H1 (cell line): ENCODE measurements at regions not wholly inside any gene's neighbourhood (a gene's known extent, or its start where the extent isn't known, plus 50 kb on each side); places are given as distances from the start of the nearest gene placed in this dataset.
A peak's percentile ranks its signal among the peaks of the same experiment; 100 is the strongest.

Experiments
- CTCF ChIA-PET: fragments of 300-600 bp; sonication (Branson Sonifier 250); formaldehyde crosslinking; loops from one replicate; lab custom pipeline; 2021; ENCODE audit not compliant: partially characterized antibody; lab: Charles Lee
- POLR2A ChIA-PET: fragments of 300-600 bp; sonication (Branson Sonifier 250); formaldehyde crosslinking; loops from one replicate; lab custom pipeline; 2021; ENCODE audit warnings: inconsistent platforms; ENCODE audit not compliant: partially characterized antibody; lab: Charles Lee
- DNase-seq, 2 experiments: peaks; one replicate each; pipeline versions ENCODE4 v3.0.0 to v3.0.0-alpha.2; 2010 to 2022; ENCODE audit warnings: low spot score in 2 of 2, low read depth in 1 of 2, mixed read lengths in 1 of 2
- FAIRE-seq: peaks from 2 replicates; lab custom pipeline; 2011; peaks lifted over from hg19 to GRCh38; lab: Jason Lieb, UNC
- H2AFZ ChIP-seq: 2 replicates; pipeline ENCODE4 v1.8.1; 2012; ENCODE audit warnings: low read length, inconsistent platforms
- H2AK5ac ChIP-seq: 2 replicates; pipeline ENCODE4 v1.6.1; 2013; ENCODE audit warnings: low read depth, low read length
- H2BK120ac ChIP-seq: replicated peaks from 2 replicates; pipeline ENCODE3; 2013; ENCODE audit warnings: low read depth, low read length, inconsistent platforms
- H2BK12ac ChIP-seq: 2 replicates; pipeline ENCODE4 v1.6.1; 2013; ENCODE audit warnings: low read depth, low read length
- H2BK15ac ChIP-seq: 2 replicates; pipeline ENCODE4 v1.6.1; 2013; ENCODE audit warnings: low read length
- H2BK20ac ChIP-seq: 2 replicates; pipeline ENCODE4 v1.6.1; 2013; ENCODE audit warnings: low read length
- H2BK5ac ChIP-seq: 2 replicates; pipeline ENCODE4 v1.6.1; 2013; ENCODE audit warnings: low read depth, low read length
- H3K14ac ChIP-seq: 2 replicates; pipeline ENCODE4 v1.6.1; 2013; ENCODE audit warnings: inconsistent platforms; ENCODE audit not compliant: insufficient read length
- H3K18ac ChIP-seq: 2 replicates; pipeline ENCODE4 v1.6.1; 2013; ENCODE audit warnings: low read length; ENCODE audit errors: extremely low read depth
- H3K23ac ChIP-seq: 2 replicates; pipeline ENCODE4 v1.6.1; 2013; ENCODE audit warnings: inconsistent platforms; ENCODE audit not compliant: insufficient read length
- H3K23me2 ChIP-seq: 2 replicates; pipeline ENCODE4 v1.6.1; 2013; ENCODE audit warnings: low read depth, low read length
- H3K27ac ChIP-seq: 2 replicates; pipeline ENCODE4 v1.6.1; 2011; ENCODE audit warnings: low read depth, low read length, inconsistent platforms
- H3K27me3 ChIP-seq, 4 experiments: replicated peaks in 1 of 4; 1 replicate in 1 of 4; 2 replicates in 3 of 4; pipeline versions ENCODE4 v1.6.1 to v1.8.1; 2011 to 2013; ENCODE audit warnings: low read length in 3 of 4, mild to moderate bottlenecking in 3 of 4, inconsistent platforms in 2 of 4, mixed read lengths in 2 of 4, moderate library complexity in 1 of 4; ENCODE audit not compliant: control insufficient read depth in 3 of 4, insufficient read depth in 3 of 4; ENCODE audit errors: extremely low read depth in 1 of 4
- H3K36me3 ChIP-seq, 4 experiments: 2 replicates each; pipeline versions ENCODE4 v1.6.1 to v1.8.1; 2011 to 2013; ENCODE audit warnings: mild to moderate bottlenecking in 4 of 4, low read length in 3 of 4, moderate library complexity in 2 of 4, control low read depth in 1 of 4, inconsistent platforms in 1 of 4; ENCODE audit not compliant: insufficient read depth in 4 of 4, control insufficient read depth in 2 of 4
- H3K4ac ChIP-seq: replicated peaks from 2 replicates; pipeline ENCODE3; 2013; ENCODE audit warnings: low read length, low read depth, mixed read lengths, inconsistent platforms; ENCODE audit not compliant: insufficient read length
- H3K4me1 ChIP-seq, 4 experiments: replicated peaks in 1 of 4; 1 replicate in 1 of 4; 2 replicates in 3 of 4; pipeline versions ENCODE4 v1.6.1 to v1.8.1; 2011 to 2013; ENCODE audit warnings: low read length in 3 of 4, inconsistent platforms in 2 of 4, mixed read lengths in 1 of 4; ENCODE audit not compliant: insufficient read depth in 4 of 4, control insufficient read depth in 3 of 4
- H3K4me2 ChIP-seq, 2 experiments: 2 replicates each; pipeline versions ENCODE4 v1.6.1 to v1.8.1; 2011 to 2013; ENCODE audit warnings: low read depth in 2 of 2, low read length in 2 of 2, control low read depth in 1 of 2, inconsistent platforms in 1 of 2, mild to moderate bottlenecking in 1 of 2; ENCODE audit not compliant: insufficient read depth in 1 of 2
- H3K4me3 ChIP-seq, 4 experiments: fragments of 200-600, 300-600 bp in 1 of 4; sonication (generic), shearing (Covaris generic), sonication (Bioruptor Twin) in 1 of 4; 2 replicates each; pipeline versions ENCODE4 v1.5.1 to v1.8.1; 2011 to 2016; ENCODE audit warnings: low read length in 4 of 4, low read depth in 3 of 4, control low read depth in 2 of 4, inconsistent platforms in 2 of 4, mild to moderate bottlenecking in 2 of 4, mixed read lengths in 1 of 4, moderate library complexity in 1 of 4; ENCODE audit not compliant: insufficient read depth in 2 of 4; ENCODE audit errors: extremely low read depth in 1 of 4
- H3K56ac ChIP-seq: replicated peaks from 2 replicates; pipeline ENCODE3; 2013; ENCODE audit warnings: low read depth, mild to moderate bottlenecking, mixed read lengths, low read length, inconsistent platforms; ENCODE audit not compliant: insufficient read length
- H3K79me1 ChIP-seq: 2 replicates; pipeline ENCODE4 v1.6.1; 2013; ENCODE audit warnings: low read depth, low read length, control low read depth
- H3K79me2 ChIP-seq, 2 experiments: 2 replicates each; pipeline versions ENCODE4 v1.6.1 to v1.8.1; 2012 to 2013; ENCODE audit warnings: low read length in 2 of 2, mild to moderate bottlenecking in 2 of 2, inconsistent platforms in 1 of 2; ENCODE audit not compliant: insufficient read depth in 2 of 2, control insufficient read depth in 1 of 2
- H3K9ac ChIP-seq, 4 experiments: replicated peaks in 1 of 4; 1 replicate in 1 of 4; 2 replicates in 3 of 4; pipeline versions ENCODE4 v1.6.1 to v1.8.1; 2011 to 2013; ENCODE audit warnings: low read depth in 3 of 4, low read length in 3 of 4, control low read depth in 2 of 4, mild to moderate bottlenecking in 2 of 4, moderate library complexity in 2 of 4, inconsistent platforms in 1 of 4; ENCODE audit errors: extremely low read depth in 1 of 4
- H3K9me3 ChIP-seq, 2 experiments: 2 replicates each; pipeline versions ENCODE4 v1.6.1 to v1.8.1; 2012 to 2013; ENCODE audit warnings: mild to moderate bottlenecking in 2 of 2, moderate library complexity in 2 of 2, control low read depth in 1 of 2, inconsistent platforms in 1 of 2, low read depth in 1 of 2, low read length in 1 of 2, mixed read lengths in 1 of 2; ENCODE audit not compliant: insufficient read depth in 2 of 2
- H4K20me1 ChIP-seq, 2 experiments: replicated peaks in 1 of 2; 2 replicates each; pipeline versions ENCODE3 to v1.8.1; 2011 to 2013; ENCODE audit warnings: inconsistent platforms in 2 of 2, low read length in 2 of 2, mild to moderate bottlenecking in 1 of 2; ENCODE audit not compliant: insufficient read depth in 2 of 2, control insufficient read depth in 1 of 2
- H4K5ac ChIP-seq: 2 replicates; pipeline ENCODE4 v1.6.1; 2013; ENCODE audit warnings: low read length, low read depth, mixed read lengths, inconsistent platforms; ENCODE audit not compliant: insufficient read length
- H4K8ac ChIP-seq: 2 replicates; pipeline ENCODE4 v1.8.0; 2013; ENCODE audit warnings: mild to moderate bottlenecking, moderate library complexity, low read length, inconsistent platforms; ENCODE audit not compliant: insufficient read depth; ENCODE audit errors: extremely low read depth
- H4K91ac ChIP-seq: replicated peaks from 2 replicates; pipeline ENCODE3; 2013; ENCODE audit warnings: low read length, mixed read lengths, inconsistent platforms; ENCODE audit not compliant: insufficient read length
- BACH1 ChIP-seq: IDR thresholded peaks from 2 replicates; pipeline ENCODE4 v1.6.1; 2012; ENCODE audit warnings: low read length, improper control_type of control experiment
- CHD2 ChIP-seq: IDR thresholded peaks from 2 replicates; pipeline ENCODE4 v1.6.1; 2012; ENCODE audit warnings: low read length, improper control_type of control experiment
- EGR1 ChIP-seq: IDR thresholded peaks from 2 replicates; pipeline ENCODE4 v1.6.1; 2011; ENCODE audit warnings: low read depth, low read length, borderline replicate concordance
- GABPA ChIP-seq: IDR thresholded peaks from 2 replicates; pipeline ENCODE4 v1.6.1; 2011; ENCODE audit warnings: mild to moderate bottlenecking, low read length, moderate library complexity, borderline replicate concordance; ENCODE audit not compliant: insufficient read depth
- KDM5A ChIP-seq: fragments of 200-600 bp; IDR thresholded peaks from 2 replicates; pipeline ENCODE4 v1.7.1; 2012; ENCODE audit warnings: mild to moderate bottlenecking, low read length, inconsistent platforms, mixed read lengths
- WGBS, 2 experiments: shearing (Covaris generic) in 1 of 2; methylation state at CpG; one replicate each; pipeline versions ENCODE4 v1.1.6 to v1.1.7; 2013 to 2015; ENCODE audit warnings: low lambda C conversion rate in 2 of 2, mixed read lengths in 2 of 2, inconsistent platforms in 1 of 2, low coverage in 1 of 2, missing lambda C conversion rate in 1 of 2; ENCODE audit not compliant: insufficient replicate concordance in 2 of 2, insufficient coverage in 1 of 2, insufficient read length in 1 of 2; ENCODE audit errors: extremely low coverage in 1 of 2, missing lambda C conversion rate in 1 of 2; 5-methylcytosine and 5-hydroxymethylcytosine counted together

DNA sequence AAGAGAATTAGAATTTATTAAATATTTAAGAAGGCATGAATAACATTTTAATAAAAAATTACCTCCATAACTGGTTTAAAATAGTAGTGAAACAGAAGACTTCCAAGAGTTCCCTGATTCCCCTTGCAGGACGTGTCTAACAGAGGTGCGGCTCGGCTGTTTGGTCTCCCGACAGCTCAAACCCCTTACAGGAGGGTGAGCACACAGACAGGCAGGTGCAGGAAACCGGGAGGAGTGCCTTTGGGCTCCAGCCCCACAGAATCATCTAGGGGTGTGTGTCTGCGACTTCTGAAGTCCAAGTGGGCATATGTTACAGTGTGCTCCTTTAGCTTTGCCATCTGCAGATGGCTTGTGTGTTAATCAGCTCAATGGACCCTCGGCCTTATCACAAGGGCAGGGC, 88.1 kb upstream of the CCSER1 start:
- 83% methylated on average over 7 of the region's 7 CpGs; no CpG with 5 or more reads in 1 of the 2 experiments for WGBS, 2 experiments
- Histone ChIP-seq H2BK12ac (no peak overlapping the region), H2AFZ (peak overlapping the region; percentile 29; the same call in 1 of the 2 replicates), H4K5ac (no peak overlapping the region), H3K23me2 (no peaks in the 10 kb centered on the region), H4K91ac (no peak overlapping the region), H3K14ac (no peak overlapping the region), H3K79me2 (no peaks in the 10 kb centered on the region), H2BK5ac (no peak overlapping the region), H3K79me1 (no peaks in the 10 kb centered on the region), H4K20me1 (no peaks in the 10 kb centered on the region), H3K9ac (no peak overlapping the region), H2AK5ac (no peak overlapping the region), H3K18ac (no peak overlapping the region), H3K56ac (no peak overlapping the region), H2BK20ac (no peak overlapping the region), H3K27ac (no peak overlapping the region), H2BK120ac (no peak overlapping the region), H4K8ac (no peak overlapping the region), H2BK15ac (no peak overlapping the region), H3K4me1 (no peaks in the 10 kb centered on the region; a peak in 1 of 7 replicates), H3K23ac (no peak overlapping the region), H3K4ac (no peak overlapping the region), H3K27me3 (no peaks in the 10 kb centered on the region), H3K36me3 (no peaks in the 10 kb centered on the region), H3K4me3 (no peak overlapping the region), H3K4me2 (no peak overlapping the region), H3K9me3 (no peaks in the 10 kb centered on the region)
- DNase-seq (no peak), FAIRE-seq (no peak)
- CTCF ChIA-PET: interaction anchor here (1.0 kb wide), 1 partner anchor 200 kb away, joined by 3 read pairs; no protein-coding TSS in a partner anchor
- TF ChIP-seq EGR1 (no peak), BACH1 (no peak), GABPA (no peak), CHD2 (no peak), KDM5A (no peak)
- POLR2A ChIA-PET: no interaction called here
